ENCODE measurements at regions not wholly inside any gene's neighbourhood (a gene's known extent, or its start where the extent isn't known, plus 50 kb on each side); places are given as distances from the start of the nearest gene placed in this dataset.
"Not testable (repeated sequence)": the region's sequence is repeated elsewhere in the genome, so short reads cannot be mapped to it uniquely, and the experiment has no call there.

- not testable (repeated sequence) for TF ChIP-seq POLR2A, CTCF (IDR thresholded peaks at IDR 0.05)
These were observed 155.6 kb upstream of the ZNF469 start for GRCh38 chr16:88227026-88227721.

Measured in adrenal gland (tissue), 5 donors.